ENCODE measurements at regions not wholly inside any gene's neighbourhood (a gene's known extent, or its start where the extent isn't known, plus 50 kb on each side); places are given as distances from the start of the nearest gene placed in this dataset.

- no peak for DNase-seq (ENCODE audit: low spot score)
Observed at GRCh38 chr10:10891124-10892082, 126.3 kb upstream of the CELF2 start.

GRCh38 chr10:10892290-10892875, 125.3 kb upstream of the CELF2 start:
- DNase-seq (ENCODE audit: low spot score): no peak

- no peak for DNase-seq (ENCODE audit: low spot score)
Observed at GRCh38 chr10:10897400-10897799, 120.3 kb upstream of the CELF2 start.

- no peak for DNase-seq (ENCODE audit: low spot score)
Observed at GRCh38 chr10:10901906-10902305, 115.8 kb upstream of the CELF2 start.

GRCh38 chr10:10902951-10903350, 114.7 kb upstream of the CELF2 start:
- no peak for DNase-seq (ENCODE audit: low spot score)

GRCh38 chr10:10903620-10904019, 114.1 kb upstream of the CELF2 start:
- no peak for DNase-seq (ENCODE audit: low spot score)

- no peak for DNase-seq (ENCODE audit: low spot score)
Observed at GRCh38 chr10:10910634-10911033, 107.0 kb upstream of the CELF2 start.

GRCh38 chr10:10911035-10911434, 106.6 kb upstream of the CELF2 start:
- DNase-seq (ENCODE audit: low spot score): no peak

- DNase-seq (ENCODE audit: low spot score): no peak
Observed at GRCh38 chr10:10911471-10911921, 106.2 kb upstream of the CELF2 start.

- no peak for DNase-seq (ENCODE audit: low spot score)
Observed at GRCh38 chr10:10914144-10914543, 103.5 kb upstream of the CELF2 start.

GRCh38 chr10:10915215-10915614, 102.5 kb upstream of the CELF2 start:
- DNase-seq (ENCODE audit: low spot score): no peak

- no peak for DNase-seq (ENCODE audit: low spot score)
Observed at GRCh38 chr10:10917031-10917430, 100.6 kb upstream of the CELF2 start.

GRCh38 chr10:10919976-10920375, 97.7 kb upstream of the CELF2 start:
- DNase-seq (ENCODE audit: low spot score): no peak

GRCh38 chr10:10921826-10922461, 95.7 kb upstream of the CELF2 start:
- no peak for DNase-seq (ENCODE audit: low spot score)

- DNase-seq (ENCODE audit: low spot score): no peak
Observed at GRCh38 chr10:10923029-10923651, 94.5 kb upstream of the CELF2 start.

GRCh38 chr10:10925667-10926066, 92.0 kb upstream of the CELF2 start:
- DNase-seq (ENCODE audit: low spot score): no peak

- DNase-seq (ENCODE audit: low spot score): no peak
Observed at GRCh38 chr10:10927608-10928007, 90.1 kb upstream of the CELF2 start.

- no peak for DNase-seq (ENCODE audit: low spot score)
Observed at GRCh38 chr10:10930979-10931743, 86.5 kb upstream of the CELF2 start.

- DNase-seq (ENCODE audit: low spot score): no peak
Observed at GRCh38 chr10:10935032-10935431, 82.6 kb upstream of the CELF2 start.

GRCh38 chr10:10938676-10939075, 79.0 kb upstream of the CELF2 start:
- no peak for DNase-seq (ENCODE audit: low spot score)

- no peak for DNase-seq (ENCODE audit: low spot score)
Observed at GRCh38 chr10:10941127-10941730, 76.4 kb upstream of the CELF2 start.
